HG02588 (cell line): ENCODE measurements at regions not wholly inside any gene's neighbourhood (a gene's known extent, or its start where the extent isn't known, plus 50 kb on each side); places are given as distances from the start of the nearest gene placed in this dataset.

ENCODE experiments used
- ATAC-seq: cut with Tn5 transposase; IDR thresholded peaks from one replicate; pipeline ENCODE4 v1.9.1; 2021; ENCODE audit warnings: mild to moderate bottlenecking, moderate library complexity; ENCODE audit not compliant: unreplicated experiment

DNA sequence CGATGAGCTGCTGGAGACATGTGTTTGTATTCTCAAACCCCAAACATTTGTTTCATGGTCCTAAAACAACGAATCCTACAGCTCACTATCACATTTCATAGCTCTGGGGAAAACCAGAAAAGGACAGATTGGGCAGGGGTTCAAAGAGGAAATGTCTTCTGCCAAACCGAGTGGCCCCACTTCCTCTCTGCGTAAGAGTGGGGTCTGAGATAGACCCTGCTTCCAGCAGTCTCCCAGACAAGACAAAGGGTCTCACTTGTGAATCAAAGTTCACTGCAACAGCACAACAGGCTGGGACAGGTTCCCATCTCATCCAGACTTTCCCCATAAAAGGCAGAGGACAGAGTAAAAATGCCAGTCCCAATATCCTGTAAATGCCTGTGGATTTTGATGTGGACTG, 276.2 kb upstream of the SLC24A2 start:
- no peak for ATAC-seq

- ATAC-seq: no peak
These were observed 265.9 kb upstream of the SLC24A2 start for GRCh38 chr9:20054734-20055133.

GRCh38 chr9:20048985-20049384, 260.1 kb upstream of the SLC24A2 start:
- ATAC-seq: no peak

DNA sequence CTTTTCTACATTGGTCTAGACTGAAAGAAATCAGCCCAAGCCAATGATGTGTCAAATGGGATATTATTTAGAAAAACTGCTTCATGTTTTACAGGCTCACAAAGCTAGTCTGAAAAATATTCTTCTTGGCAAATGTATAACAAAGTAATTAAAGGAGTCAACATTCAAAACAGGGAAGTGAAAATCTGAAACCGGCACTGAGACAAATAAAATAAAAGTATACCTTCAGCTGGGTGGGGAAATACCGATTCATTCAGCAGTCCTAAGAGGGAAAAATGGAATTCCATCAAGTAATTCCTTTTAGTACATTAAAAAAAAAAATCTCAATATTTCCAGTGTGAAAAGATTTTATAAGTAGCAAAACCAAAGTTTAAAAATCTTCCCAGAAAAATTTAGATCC, 259.6 kb upstream of the SLC24A2 start:
- ATAC-seq: no peak

DNA sequence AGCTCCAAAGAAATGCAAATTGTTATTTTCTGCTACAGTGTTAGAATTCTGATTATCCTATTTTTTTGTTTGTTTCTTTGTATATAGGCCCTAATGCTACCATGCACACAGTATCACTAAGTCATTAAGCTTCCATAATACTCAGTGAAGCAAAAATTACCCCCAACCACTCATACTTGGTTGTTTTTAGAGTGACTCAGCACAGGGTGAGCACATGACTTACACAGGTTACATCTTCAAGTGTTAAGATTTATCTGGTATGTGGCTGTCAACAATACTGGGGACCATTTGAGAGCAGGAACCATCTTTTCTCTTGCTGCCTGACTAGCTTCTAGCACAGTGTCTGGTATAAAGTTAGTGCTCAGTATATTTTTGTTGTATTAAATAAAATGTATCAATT, 255.8 kb upstream of the SLC24A2 start:
- ATAC-seq: no peak

- peak; percentile 32 for ATAC-seq
These were observed 254.6 kb upstream of the SLC24A2 start for GRCh38 chr9:20043461-20043860.

- peak; percentile 58 for ATAC-seq
These were observed 254.2 kb upstream of the SLC24A2 start for GRCh38 chr9:20043035-20043434.

DNA sequence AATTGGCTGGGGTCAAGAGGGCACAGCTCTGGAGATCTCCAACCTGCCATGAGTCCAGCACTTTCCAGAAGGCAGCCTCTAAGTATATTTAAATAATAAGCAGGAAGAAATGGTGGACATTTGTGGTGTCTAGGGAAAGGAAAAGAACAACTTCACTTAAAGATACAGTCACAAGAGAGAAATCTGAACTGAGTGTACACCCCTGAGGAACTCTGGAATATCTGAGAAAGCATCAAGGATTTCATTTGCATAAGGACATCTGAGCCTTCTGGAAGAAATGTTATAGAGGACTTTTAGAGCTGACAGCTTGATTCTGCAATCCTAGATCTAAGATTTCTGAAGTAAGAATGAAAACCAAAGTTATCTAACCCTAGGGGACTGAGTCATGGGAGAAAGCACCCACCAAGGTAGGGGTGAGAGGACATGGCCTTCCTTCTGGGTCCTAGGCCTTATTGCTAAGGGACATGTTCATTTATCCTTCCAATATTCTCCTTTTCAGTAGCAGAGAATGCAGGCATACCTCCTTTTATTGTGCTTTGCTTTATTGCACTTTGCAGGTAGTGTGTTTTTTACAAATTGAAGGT, 253.4 kb upstream of the SLC24A2 start:
- ATAC-seq: no peak

DNA sequence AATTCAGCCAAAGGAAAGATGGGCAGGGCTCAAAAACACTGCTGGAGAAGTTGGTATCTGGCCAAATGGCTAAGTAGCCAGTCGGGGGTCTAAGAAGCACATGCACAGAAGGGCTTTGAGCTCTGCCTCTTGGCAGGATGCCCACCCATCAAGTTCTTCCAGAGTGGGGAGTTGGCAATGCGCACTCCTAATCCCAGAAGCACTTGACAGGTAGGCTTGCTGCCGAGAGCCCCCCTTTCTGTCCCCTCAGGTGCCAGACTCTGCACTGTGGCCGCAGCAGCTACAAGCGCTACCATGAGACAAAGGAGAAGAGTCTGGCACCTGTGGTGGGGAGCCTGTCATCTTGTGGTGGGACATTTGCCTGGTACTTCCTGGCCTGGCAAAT, 252.9 kb upstream of the SLC24A2 start:
- ATAC-seq: no peak

DNA sequence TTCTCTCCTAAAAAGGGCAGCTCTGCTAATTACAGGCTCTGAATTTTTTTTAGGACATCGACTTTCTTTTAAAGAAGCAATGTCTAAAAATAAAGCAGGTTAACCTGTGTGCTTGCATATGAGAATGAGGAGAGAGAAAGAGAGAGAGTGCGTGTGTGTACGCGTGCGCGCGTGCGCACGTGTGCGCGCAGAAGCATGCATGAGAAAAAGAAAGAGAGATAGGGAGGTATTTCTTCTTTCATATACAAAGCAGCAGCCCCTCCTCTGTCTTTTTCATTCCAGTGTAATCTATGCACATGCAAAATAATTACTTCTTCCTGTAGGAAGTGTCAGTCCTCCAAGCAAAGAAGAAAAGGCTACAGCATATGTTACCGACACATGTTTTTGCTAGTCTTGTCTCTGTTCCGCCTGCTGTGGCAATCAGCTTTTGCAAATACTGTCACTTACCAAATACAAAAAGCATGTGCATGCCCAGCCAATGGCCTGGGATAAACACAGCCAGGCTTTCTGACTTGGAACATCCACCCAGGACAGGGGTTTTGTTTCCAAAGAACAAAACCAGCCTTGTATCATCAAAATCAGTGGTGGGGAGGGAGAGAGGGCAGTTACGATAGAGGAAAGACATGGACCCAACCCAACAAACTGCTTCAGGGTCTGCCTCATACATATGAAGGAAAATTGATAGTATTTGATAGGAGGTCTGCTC, 252.3 kb upstream of the SLC24A2 start:
- ATAC-seq: no peak

GRCh38 chr9:20037699-20038098, 248.9 kb upstream of the SLC24A2 start:
- no peak for ATAC-seq

- no peak for ATAC-seq
These were observed 244.7 kb upstream of the SLC24A2 start for GRCh38 chr9:20033511-20033910.

DNA sequence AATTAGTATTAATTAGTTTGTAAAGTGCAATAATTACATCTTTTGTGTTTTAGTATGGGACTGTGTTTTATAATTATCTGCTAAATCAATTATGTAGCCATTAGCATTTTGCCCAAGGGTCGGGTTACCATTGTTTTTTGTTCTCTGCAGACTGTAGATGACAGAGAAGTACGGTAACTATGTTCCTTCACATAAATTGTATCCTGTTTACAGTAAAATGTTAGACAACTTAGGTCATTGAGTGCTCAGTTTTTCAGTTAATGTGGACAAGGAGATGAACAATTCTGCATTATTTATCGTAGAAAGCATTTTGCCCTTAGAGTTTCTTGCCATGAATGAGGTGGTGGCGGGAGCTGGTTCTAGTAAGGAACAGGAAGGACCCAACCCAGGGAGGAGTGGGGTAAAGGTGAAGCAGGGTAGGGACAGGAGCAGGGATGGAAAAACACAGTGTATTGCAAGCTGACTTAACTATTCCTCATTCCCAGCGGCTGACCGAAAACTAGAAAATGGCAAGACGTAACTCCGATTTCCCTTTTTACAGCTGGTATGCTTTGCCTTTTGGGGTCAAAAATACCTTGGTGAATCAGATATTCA, 243.7 kb upstream of the SLC24A2 start:
- no peak for ATAC-seq

DNA sequence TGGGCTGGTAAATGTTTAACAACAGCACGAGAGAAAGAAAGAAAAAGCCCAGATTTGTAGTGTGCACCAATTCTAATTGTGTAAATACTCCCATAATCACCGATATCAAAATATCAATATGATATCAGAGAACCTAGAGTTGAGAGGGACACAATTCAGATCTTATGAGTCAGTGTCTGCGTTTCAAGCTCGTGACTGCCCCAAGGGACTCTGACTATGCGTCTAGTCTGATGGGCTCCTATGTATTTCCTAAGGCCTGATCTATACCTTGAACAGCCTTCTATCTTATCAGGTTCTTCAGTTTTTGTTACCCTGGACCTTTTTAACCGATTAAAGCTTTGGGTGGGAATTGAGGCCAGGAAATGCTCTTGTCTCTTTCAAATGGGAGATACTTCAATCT, 243.0 kb upstream of the SLC24A2 start:
- no peak for ATAC-seq

DNA sequence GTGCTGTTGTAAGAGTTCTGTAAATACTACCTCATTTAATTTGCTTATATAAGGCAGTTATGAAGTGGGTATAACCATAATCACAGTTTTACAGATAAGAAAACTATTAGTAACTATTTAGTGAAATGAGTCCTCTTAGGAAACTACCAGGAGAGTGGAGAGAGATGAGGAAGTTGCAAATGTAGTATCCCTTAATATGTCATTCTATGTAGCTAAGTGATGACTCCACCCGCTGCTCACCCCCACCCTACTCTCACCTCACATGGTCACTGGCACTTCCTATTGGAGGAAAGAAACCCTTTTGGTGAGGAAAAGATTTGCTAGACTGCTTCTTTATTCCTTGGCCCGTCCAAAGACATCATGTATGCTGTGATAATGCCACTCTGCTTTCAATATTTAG, 241.8 kb upstream of the SLC24A2 start:
- no peak for ATAC-seq

GRCh38 chr9:20030221-20030620, 241.4 kb upstream of the SLC24A2 start:
- no peak for ATAC-seq

GRCh38 chr9:20028849-20029231, 240.0 kb upstream of the SLC24A2 start:
- ATAC-seq: no peak

- ATAC-seq: no peak
These were observed 239.5 kb upstream of the SLC24A2 start for GRCh38 chr9:20028192-20028848.

DNA sequence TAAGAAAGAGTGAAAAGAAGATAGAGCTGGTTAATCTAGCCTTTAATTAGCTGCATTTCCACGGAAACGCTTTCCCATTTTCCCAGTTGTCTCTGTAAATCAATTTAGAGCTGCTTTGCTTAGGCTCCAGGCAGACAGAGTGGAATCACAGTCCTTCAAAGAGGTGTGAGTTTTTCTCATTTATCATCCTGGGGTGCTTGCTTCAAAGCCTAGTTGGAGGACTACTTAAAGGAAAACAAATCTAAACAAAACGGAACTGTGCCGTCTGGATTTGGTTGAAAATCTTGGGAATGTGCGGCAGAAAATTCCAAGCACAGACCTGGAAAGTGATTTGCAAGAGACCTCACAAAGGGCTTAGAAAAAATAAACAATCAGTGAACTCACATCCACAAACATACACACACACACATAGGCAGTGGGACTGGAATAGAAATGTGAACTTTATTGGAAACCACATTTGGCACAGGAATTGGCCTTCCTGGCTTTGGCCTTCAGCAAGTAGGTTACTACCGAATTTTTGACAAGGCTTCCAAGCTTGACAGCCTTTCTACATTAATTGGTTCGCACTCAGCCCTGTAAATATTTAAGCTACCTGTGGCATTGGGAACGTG, 235.2 kb upstream of the SLC24A2 start:
- ATAC-seq: no peak

DNA sequence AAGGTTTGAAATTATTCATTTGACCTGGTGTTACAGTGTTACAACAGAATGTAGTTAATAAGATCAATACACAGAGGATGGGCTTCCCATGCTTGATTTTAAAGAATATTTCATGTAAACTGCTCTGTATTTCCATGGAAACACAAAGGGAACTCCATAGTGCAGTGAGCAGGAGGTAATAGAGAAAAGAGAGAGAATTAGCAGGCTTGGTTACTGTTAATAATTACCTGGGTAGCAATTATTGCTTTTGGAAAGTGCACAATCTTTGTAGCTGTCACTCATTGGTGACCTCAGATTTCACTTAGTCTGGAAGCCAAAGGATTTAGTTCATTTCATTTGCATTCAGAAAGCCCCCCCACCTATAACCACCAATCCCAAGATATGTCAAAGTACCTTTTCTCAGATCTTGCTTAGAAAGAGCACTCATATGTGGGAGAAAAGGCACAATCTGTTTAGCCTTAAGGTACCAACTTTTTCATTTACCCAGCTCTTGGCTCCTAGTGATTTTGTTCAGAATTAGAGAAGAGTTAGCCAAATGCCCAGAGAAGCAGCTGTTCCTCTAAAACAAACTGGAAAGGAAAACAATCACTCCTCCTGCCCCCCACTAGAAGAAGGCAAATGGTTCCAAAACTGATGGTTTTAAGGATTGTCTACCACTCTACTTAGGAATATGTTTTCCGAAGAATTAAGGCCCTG, 234.5 kb upstream of the SLC24A2 start:
- no peak for ATAC-seq

GRCh38 chr9:20022410-20022809, 233.6 kb upstream of the SLC24A2 start:
- no peak for ATAC-seq
